HFFc6 (cell line): ENCODE measurements at regions not wholly inside any gene's neighbourhood (a gene's known extent, or its start where the extent isn't known, plus 50 kb on each side); places are given as distances from the start of the nearest gene placed in this dataset.

Experiments
- DNase-seq: peaks from one replicate; pipeline ENCODE4 v3.0.0-alpha.2; 2018
- H3K27ac Mint-ChIP-seq: 2 replicates; pipeline ENCODE4 v1.8.0; 2020; ENCODE audit warnings: mild to moderate bottlenecking, mixed read lengths
- H3K27me3 Mint-ChIP-seq: 2 replicates; pipeline ENCODE4 v1.8.0; 2021; ENCODE audit warnings: mild to moderate bottlenecking, moderate library complexity, mixed read lengths; ENCODE audit not compliant: insufficient read depth
- H3K36me3 Mint-ChIP-seq: 2 replicates; pipeline ENCODE4 v1.8.0; 2021; ENCODE audit warnings: low read depth, mixed read lengths
- H3K4me1 Mint-ChIP-seq: 2 replicates; pipeline ENCODE4 v1.8.0; 2020; ENCODE audit warnings: low read depth, mixed read lengths
- H3K4me3 Mint-ChIP-seq: 2 replicates; pipeline ENCODE4 v1.8.0; 2020; ENCODE audit warnings: mild to moderate bottlenecking, moderate library complexity, mixed read lengths
- H3K9me3 Mint-ChIP-seq: 2 replicates; pipeline ENCODE4 v1.8.0; 2020; ENCODE audit warnings: mild to moderate bottlenecking, mixed read lengths
- TF ChIP-seq, protein P1 (sequence below): fragments of 200-600 bp; sonication (generic); IDR thresholded peaks from 2 replicates; pipeline ENCODE4 v1.5.0; 2021; ENCODE audit warnings: antibody characterized with exemption, mild to moderate bottlenecking

DNA sequence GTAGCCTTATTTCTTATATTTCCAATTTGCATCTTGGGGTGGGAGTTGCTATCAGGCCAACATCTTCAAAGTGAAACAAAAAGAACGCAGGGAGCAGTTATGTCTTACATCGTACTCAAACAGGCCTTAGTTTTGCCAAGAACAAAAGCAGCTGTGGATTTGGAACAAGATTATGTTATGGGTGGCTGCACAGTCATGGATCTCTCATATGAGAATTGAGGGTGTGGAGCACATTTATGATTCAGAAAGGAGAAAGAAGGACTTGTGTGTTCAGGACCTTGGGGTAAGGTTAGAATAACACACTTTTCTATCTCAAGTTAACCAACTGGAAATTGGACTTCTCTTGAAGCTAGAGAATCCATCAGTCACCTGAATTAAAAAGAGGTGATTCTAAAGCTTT is 259.9 kb downstream of the FOXA2 start:
- no peak overlapping the region for H3K27ac Mint-ChIP-seq

DNA sequence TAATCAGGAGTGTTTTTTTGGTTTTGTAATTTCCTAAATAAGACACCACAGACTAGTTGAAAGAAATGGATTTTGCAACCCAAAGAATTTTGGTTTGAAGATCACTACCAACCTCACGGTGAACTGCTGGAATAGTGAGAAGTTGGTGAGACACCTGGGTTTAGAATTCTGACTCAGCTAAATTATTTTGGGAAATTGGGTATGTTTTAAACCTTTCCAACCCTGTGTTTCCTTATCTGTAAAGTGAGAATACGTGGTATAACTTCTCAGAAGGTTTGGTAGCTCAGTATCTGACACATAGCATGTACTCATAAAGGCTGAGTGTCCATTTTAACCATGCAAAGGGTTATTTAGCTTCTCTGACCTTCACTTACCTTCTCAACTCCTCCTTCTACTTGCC is 261.9 kb downstream of the FOXA2 start:
- H3K27me3 Mint-ChIP-seq: no peaks in the 10 kb centered on the region; the same call in 1 of the 2 replicates
- peaks cover 34% of the 10 kb centered on the region for H3K9me3 Mint-ChIP-seq
- TF ChIP-seq, protein P1, sequence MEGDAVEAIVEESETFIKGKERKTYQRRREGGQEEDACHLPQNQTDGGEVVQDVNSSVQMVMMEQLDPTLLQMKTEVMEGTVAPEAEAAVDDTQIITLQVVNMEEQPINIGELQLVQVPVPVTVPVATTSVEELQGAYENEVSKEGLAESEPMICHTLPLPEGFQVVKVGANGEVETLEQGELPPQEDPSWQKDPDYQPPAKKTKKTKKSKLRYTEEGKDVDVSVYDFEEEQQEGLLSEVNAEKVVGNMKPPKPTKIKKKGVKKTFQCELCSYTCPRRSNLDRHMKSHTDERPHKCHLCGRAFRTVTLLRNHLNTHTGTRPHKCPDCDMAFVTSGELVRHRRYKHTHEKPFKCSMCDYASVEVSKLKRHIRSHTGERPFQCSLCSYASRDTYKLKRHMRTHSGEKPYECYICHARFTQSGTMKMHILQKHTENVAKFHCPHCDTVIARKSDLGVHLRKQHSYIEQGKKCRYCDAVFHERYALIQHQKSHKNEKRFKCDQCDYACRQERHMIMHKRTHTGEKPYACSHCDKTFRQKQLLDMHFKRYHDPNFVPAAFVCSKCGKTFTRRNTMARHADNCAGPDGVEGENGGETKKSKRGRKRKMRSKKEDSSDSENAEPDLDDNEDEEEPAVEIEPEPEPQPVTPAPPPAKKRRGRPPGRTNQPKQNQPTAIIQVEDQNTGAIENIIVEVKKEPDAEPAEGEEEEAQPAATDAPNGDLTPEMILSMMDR: no peak
- H3K27ac Mint-ChIP-seq: no peak overlapping the region
- DNase-seq: no peak
- no peak overlapping the region for H3K4me3 Mint-ChIP-seq
- no peaks in the 10 kb centered on the region for H3K36me3 Mint-ChIP-seq
- H3K4me1 Mint-ChIP-seq: no peaks in the 10 kb centered on the region

More for the DNA sequence above, 259.9 kb downstream of the FOXA2 start:
- Mint-ChIP-seq H3K4me3 (no peak overlapping the region), H3K4me1 (no peaks in the 10 kb centered on the region), H3K9me3 (peaks cover 16% of the 10 kb centered on the region), H3K36me3 (no peaks in the 10 kb centered on the region), H3K27me3 (no peaks in the 10 kb centered on the region; the same call in 1 of the 2 replicates)
- TF ChIP-seq, protein P1: no peak
- no peak for DNase-seq

DNA sequence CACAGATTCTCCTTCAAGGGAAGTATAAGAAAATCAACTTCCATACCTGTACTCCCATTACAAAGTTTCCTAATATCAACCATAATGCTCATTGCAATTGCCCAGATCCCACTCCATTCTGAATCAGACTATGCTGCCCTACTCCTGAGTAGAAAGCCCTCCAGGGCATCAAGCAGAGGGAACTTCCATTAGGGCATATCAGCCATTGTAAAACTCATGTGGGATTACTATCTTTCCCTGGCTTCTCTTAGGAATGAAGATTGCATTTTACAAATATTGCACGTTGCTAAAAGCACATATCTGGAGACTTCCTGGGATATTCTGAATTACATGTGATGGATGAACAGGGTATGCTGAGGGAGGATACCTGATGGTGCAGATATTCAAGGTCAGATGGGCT is 263.2 kb downstream of the FOXA2 start:
- no peak for DNase-seq
- peaks cover 32% of the 10 kb centered on the region for H3K9me3 Mint-ChIP-seq
- no peak overlapping the region for H3K4me3 Mint-ChIP-seq
- H3K36me3 Mint-ChIP-seq: no peaks in the 10 kb centered on the region
- H3K27me3 Mint-ChIP-seq: no peaks in the 10 kb centered on the region
- TF ChIP-seq, protein P1: no peak
- no peaks in the 10 kb centered on the region for H3K4me1 Mint-ChIP-seq
- H3K27ac Mint-ChIP-seq: no peak overlapping the region

DNA sequence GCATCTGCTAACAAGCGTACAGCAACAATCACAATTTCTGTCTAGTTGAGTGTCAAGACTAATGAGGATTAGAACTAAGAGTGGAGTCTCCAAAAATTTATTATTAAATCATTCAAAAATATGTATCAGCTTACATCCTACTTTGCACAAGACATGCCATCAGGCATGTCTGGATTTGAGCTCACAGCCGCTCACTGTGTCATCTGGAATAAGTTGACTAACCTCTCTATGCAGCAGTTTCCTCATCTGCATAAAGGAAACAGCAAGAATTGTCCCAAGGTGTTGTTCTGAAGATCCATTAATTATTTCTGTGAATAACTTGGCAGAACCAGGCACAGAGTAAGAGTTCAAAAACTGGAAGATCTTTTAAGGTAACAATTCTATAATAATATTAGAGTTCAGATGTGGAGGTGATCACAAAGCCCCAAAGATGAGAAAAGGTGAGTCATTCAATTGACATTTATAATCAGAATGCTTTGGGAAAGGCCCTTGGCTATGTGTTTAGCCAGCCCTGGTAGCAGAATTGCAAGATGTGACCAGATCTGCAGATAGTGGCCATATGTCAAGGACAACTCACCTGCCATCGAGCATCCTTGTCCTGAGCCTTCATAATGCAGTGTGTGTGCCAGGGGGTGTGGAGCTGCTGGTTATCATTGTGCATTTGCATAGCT is 264.0 kb downstream of the FOXA2 start:
- peaks cover 25% of the 10 kb centered on the region for H3K9me3 Mint-ChIP-seq
- TF ChIP-seq, protein P1: no peak

GRCh38 chr20:22315771-22316170 is 268.6 kb downstream of the FOXA2 start:
- H3K27ac Mint-ChIP-seq: no peak overlapping the region; the same call in 1 of the 2 replicates
- no peak for DNase-seq
- H3K36me3 Mint-ChIP-seq: no peaks in the 10 kb centered on the region
- no peaks in the 10 kb centered on the region; the same call in 1 of the 2 replicates for H3K27me3 Mint-ChIP-seq
- no peak overlapping the region for H3K4me3 Mint-ChIP-seq
- TF ChIP-seq, protein P1: no peak
- peaks cover 24% of the 10 kb centered on the region for H3K9me3 Mint-ChIP-seq
- H3K4me1 Mint-ChIP-seq: no peaks in the 10 kb centered on the region

More for the DNA sequence above, 264.0 kb downstream of the FOXA2 start:
- H3K36me3 Mint-ChIP-seq: no peaks in the 10 kb centered on the region
- H3K27ac Mint-ChIP-seq: no peak overlapping the region
- H3K4me1 Mint-ChIP-seq: no peaks in the 10 kb centered on the region
- H3K27me3 Mint-ChIP-seq: no peaks in the 10 kb centered on the region
- no peak overlapping the region for H3K4me3 Mint-ChIP-seq
- DNase-seq: no peak
